ENCODE measurements at regions not wholly inside any gene's neighbourhood (a gene's known extent, or its start where the extent isn't known, plus 50 kb on each side); places are given as distances from the start of the nearest gene placed in this dataset.

DNA sequence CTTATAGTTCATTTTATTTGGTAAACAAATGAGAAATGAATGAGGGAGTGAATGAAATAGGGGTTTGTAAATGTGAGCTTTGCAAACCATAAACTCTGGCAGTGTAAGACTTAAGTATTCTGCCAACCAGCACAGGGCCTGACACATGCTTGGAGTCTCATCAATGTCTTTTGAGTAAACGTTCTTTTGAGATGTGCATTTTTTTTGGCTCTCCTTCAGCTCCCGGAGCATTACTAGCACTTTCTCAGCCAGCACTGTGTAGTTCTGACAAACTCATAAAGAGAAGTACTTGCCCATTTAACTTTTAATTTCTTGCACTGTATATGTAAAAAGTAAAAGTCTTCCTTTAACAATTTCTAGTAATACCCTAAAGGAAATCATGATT, 245.3 kb downstream of the HS3ST1 start:
- no peak for DNase-seq

DNA sequence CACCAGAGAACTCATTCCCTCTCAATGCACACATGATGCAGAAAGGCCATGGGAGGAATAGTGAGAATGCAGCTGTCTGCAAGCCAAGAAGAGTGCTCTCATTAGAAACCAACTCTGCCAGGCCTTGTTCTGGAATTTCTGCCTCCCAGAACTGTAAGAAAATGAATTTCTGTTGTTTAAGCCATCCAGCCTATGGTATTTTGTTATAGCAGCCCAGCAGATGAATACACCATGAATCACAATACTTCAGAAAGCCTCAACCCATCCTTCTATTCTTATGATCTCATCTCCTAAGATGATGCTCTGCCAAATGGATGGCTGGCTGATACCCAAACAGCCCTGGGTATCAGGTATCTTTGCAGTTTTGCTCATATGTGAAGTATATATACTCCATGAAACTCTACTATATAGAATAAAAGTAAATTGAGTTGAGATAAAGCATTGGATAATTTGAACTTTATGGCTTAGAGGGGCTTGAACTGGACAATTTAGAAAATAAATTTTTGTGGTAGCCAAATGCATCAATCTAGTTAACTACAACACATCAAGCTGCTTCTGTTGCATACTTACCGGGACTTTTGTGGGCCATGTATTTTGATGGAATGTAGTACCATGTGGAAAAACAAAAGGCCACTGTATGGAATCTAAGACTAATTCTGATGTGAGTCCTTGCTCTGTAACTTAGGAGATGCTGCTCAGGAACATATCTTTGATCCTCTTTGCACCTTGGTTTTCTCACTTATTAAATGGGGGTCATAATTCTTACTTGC, 245.9 kb downstream of the HS3ST1 start:
- no peak for DNase-seq

DNA sequence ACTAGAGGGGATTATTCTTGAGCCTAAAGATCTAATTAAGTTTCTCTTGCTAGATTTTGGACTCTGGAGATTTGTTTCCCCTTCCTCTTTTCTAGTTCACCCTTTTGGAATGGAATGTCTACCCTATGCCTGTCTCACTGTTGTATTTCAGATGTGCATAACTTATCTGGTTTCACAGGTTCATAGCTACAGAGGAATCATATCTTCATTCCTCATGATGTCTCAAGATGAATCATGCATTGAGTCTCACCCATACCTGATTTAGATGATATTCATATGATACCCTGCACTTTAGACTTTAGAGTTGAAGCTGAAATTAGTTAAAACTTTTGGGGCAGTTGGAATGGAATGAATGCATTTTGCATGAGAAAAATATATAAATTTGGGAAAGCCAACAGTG, 246.7 kb downstream of the HS3ST1 start:
- no peak for DNase-seq

DNA sequence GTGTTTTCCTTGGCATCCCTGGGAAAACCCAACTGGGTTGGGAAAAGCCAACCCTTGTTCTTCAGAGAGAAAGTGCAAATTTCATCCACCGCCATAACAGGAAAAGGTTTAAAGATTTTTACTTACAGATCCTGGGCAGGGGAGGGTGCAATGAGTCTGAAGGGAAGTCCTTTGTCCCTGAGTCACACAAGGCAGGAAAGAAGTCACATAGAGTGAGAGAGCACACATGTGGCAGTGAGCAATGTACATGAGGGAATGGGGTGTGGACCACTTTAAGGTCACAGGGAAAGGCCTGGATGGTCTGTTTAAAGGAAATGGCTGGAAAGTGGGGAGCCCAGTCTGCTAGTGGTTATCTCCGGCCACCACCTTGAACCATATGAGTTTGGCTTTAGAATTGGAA, 248.9 kb downstream of the HS3ST1 start:
- DNase-seq, result no peak

DNA sequence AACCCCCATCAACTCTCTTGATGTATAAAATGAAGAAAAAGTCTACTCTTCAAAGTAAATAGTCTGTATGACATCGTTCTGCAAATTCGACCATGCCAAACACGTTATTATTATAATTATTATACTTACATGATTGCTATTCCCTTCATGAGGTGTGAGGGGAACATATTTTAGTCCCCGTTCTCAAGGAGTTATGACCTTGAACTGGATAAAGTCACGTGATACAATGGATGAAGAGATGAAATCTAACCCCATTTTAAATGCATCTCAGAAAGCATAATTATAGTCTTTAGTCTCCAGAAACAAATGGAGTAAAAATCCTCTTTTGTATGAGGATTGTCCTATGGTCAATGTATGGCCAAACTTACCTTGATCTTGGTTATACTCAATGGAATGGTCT, 250.3 kb downstream of the HS3ST1 start:
- DNase-seq, result no peak

DNA sequence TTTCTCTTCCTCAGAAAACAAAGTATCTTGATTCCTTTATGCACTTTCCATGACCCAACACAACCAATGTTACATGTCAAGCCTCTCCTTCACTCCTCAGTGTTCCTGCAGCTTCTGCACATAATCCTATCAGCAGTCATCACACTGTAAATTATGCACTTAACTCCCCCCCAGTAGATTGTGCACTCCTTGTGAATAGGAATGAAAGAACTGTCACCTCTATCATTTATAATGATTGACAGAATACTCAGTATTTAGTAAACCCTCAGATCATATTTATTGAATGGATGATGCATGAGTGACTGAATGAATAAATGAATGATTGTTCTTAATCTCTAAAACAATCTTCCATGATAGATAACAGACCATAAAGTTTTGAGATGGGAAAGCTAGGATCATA, 253.3 kb downstream of the HS3ST1 start:
- DNase-seq, result no peak

DNA sequence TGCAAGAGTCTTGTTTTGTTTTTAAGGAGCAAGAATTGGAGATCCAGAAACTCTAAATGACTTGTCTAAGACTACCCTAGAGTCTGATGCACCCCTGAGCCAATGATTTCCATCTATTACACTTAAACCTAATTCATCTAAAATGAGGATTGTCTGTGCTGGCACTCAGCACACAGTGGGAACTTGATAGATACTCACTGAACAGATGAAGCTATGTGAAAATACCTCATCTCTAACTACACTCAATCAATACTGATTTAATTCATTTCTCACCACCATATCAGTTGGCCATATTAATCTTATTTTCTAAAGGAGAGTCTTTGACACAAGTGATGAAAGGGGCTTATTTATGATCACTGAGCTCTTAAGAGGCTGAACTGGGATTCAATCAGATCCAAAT, 262.1 kb downstream of the HS3ST1 start:
- no peak for DNase-seq

DNA sequence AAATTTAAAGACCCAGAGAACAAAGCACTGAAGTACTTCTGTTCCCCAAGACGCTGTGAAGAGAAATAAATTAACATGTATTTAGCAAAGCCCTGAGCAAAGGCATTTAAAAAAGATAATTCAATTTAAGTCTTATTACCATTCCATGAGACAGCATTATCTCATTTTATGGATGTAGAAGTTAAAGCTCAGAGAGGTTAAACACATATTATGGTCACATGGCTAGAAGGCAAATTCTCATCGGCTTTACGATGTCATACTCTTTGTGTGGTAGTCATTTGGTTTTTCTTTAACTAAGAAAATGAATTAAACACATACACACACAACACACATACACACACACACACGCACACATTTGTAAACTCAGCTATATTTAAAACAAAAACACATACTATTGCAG, 262.7 kb downstream of the HS3ST1 start:
- DNase-seq, result no peak

DNA sequence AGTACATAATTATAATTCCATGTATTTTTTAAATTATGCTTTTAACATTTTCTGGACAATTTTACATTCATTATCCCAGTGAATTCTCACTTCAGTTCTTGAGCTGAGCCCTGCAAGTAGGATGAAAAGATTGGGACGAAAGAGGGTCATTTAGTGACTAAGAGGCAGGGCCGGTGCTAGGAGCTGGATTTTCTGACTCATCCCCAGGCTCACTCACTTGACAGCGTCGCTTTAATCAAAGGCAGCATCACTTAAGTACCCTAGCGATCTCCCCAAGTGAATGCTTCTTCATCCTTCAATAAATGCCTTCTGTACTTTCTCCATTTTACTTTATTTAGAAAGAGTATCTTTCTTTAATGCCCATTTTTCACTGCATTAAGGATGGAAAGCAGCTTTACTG, 263.6 kb downstream of the HS3ST1 start:
- peak in 1 of 51 donors; percentile 3 for DNase-seq

DNA sequence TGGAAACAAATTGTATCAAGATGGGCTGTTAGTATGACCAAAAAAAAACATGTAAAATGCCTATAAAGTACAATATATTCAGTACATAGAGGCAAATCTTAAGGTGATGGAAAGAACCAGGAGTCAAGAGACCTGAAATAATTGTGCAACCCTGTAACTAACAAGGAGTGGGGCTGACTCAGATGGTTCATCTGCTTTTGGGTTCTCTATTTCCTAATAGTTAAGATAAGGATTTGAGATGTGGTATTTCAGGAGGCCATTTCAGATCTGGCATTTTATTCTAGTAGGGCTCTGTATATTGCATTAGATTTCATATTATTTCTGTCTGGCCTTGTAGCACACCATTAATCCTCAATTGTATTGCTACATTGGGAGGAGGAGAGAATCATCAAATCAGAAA, 268.4 kb downstream of the HS3ST1 start:
- DNase-seq, result no peak

DNA sequence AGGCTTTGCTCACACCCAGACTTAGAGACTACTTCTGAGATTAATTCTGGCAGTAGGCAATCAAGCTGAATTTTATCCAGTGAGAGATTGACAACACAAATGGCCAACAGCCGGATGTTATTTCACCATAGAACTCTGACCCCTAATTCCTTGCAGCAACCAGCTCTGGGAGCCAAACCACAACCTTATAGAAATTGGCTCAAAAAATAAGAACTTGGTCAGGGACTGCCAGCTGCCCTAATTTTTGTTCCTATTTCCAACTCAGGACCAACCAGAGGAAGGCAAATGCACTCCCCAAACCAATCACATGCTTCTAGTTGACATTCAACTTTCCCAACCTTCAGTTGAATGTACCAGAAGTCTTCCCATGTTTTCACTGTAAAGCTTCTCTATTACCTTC, 269.7 kb downstream of the HS3ST1 start:
- peak in 1 of 51 donors; percentile 0 for DNase-seq

DNA sequence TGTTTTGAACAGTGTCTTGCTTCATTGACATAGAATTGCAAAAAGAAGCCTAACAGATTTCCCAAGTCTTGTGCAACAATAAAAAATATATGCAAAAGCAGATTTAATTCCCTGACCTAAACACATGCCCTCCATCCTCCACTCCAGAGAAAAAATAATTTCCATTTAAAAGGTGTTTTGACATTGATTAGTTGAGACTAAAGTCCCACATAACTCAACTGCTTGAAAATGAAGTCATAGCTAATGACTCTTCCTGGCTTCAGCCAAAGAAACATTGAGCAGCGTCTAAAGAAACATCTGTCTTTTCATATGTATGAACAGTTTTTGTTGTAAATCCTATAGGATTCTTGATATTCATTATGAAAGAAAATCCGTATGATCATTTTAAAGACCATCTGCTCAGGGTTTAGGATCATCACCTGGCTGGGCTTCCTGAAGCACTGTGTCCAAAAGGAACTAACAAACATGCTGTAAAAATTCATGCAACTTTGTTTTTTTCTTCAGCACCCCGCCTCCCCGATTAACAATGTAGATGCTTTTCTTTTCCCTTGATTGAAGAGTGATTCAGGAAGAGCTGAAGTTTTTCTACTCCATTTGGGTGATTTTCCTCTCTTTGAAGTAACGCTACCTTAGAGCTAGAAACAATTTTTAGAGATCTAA, 273.4 kb downstream of the HS3ST1 start:
- DNase-seq, result no peak

DNA sequence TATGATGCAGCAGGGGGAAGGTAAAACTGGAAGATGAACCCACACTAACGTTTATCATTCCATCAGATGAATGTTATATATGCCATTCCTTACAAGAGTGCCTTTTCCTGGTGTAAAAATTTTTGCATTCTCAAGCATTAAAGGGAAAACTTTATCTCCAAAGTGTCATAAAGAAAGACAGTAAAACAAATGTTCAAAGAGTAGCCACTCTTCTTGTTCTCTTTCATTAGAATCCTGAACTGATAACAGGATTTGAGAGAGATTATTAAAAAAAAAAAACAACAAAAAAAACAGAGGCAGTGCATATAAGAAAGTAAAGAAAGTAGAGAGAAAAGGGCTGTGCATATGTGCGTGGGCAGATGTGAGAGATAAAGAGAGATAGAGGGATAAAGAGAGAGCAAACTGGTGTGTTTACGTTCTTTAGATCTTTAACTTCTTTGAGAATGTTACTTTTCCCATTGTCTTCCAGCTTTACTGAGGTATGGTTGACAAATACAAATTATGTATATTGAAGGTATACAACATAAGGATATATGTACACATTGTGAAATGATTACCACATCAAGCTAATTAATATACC, 275.4 kb downstream of the HS3ST1 start:
- no peak for DNase-seq

DNA sequence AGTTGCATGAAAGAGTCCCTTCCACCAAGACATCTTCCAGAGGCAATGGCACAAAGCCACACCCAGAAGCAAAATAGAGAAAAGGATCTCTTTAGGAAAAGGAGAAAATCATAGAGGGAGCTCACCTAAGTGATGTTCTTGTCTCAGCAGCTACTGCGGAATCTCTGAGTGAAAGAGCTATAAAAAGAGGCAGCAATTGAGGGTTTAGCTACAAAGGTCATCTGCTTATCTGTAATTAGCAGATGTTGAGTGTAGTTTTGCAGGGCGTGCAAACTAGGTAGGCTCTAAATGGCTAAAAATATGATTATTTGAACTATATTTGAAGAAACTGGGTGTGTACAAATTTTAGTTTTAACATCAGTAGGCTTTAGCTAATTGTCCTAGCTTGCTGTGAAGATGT, 276.0 kb downstream of the HS3ST1 start:
- DNase-seq, result no peak

DNA sequence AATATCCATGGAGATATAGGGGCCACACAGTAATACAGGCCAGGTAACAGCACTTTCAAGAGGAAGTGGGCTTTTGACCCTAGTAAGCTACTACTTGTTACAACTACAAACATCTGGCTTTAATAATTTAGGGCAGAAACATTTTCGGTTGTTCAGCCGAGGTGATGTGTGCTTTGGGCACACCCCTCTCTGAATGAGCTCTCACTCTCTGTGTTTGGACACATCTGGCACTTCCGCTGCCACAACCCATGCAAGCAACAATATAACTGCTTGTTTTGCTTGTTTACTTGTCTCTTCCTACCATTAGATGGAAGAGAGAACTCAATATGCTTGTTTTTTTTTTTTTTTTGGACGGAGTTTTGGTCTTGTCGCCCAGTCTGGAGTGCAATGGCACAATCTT, 277.2 kb downstream of the HS3ST1 start:
- no peak for DNase-seq

DNA sequence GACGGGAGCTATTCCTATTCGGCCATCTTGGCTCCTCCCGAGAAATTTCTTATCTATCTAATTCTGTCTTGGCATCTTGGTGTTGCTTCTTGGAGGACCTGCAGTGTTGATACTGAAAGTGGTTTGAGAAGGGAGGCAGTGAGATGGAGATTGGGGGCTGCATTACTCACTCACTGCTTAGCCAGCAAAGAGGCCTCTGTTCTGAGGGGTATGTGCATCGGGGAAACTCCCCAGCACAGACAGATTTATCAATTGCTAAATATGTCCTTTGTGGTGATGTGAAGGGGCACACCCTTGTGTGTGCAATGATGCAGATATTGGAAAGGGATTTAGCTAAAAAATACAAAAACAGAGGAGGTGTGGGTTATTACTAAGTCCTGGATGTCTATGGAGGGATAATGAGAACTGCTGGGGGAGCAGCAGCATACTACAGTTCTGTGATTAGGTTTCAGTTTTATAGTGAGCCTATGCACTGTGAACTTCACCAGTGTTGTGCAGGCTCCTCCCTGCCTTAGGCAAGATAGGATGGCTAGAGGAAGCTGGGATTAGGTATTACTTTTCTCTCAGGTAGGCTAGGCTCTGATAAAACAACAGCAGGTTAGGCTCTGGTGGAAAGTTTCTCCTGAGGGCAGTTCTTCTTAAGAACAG, 279.0 kb downstream of the HS3ST1 start:
- no peak for DNase-seq

DNA sequence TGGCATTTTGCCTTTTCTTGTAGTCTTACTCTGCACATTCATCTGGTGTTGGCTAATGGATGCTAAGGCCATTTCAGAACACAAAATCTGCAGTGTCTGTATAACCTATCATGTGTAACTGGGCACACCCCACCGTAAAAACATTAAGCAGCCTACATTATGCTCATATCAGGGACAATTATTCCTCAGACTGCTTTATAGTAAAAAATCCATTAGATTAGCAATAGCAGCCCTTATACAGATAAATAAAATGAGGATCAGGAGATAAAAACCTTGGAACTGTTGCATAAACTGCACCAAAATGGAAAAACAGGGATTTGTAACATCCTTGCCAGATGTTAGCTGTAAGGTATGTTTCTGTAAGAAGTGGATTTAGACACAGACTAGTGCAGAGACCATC, 288.8 kb downstream of the HS3ST1 start:
- no peak for DNase-seq

DNA sequence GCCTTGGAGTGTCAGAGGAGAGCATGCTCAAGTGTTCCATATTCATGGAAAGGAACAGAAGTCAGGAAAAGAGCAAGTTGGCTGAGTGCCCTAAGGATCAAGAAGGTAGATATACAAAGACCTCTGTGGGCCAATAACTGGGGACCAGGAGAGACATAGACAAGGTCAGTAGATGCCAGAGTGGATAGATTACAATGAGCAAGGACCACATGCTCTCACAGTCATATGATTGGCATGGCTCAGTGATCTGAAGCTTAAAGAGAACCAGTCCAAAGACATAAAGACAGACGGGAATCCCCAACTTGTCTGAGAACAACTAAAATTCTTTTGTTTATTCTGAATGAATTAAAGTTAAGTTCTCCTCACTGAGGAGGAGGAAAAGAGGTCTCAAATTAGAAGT, 289.7 kb downstream of the HS3ST1 start:
- DNase-seq, result no peak

DNA sequence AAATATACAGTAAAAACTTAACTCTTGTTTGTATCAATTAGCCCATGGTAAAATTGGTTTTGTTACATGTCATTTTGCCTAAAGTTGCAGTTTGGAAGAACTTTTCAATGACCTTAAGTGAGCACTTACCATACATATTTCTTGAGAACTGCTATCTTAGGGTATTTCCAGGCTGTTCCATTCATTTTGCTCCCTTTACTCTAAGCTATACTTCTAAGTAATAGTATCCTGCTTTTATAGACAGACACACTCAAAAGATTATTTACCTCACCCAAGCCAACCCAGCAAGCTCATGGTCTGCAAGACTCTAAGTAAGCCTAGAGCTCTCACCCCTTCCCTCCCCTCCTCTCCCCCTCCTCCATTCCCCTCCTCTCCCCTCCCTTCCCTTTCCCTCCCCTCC, 294.0 kb downstream of the HS3ST1 start:
- no peak for DNase-seq

DNA sequence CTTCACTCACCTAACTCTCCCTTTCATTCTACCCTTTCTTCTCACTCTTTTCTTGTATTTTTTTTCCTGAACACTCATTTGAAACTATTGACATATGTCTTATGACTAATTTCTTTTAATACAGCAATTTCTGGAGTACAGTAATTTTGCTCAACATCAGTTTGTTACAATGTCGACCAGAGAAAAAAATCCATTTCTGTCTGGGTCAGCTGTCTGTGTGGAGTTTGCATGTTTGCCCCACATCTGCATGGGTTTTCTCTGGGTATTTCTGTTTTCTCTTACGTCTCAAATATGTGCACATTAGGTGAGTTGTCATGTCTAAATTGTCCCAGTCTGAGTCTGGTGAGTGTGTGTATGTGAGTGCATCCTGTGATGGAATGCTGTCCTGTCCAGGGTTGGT, 294.8 kb downstream of the HS3ST1 start:
- DNase-seq, result no peak

DNA sequence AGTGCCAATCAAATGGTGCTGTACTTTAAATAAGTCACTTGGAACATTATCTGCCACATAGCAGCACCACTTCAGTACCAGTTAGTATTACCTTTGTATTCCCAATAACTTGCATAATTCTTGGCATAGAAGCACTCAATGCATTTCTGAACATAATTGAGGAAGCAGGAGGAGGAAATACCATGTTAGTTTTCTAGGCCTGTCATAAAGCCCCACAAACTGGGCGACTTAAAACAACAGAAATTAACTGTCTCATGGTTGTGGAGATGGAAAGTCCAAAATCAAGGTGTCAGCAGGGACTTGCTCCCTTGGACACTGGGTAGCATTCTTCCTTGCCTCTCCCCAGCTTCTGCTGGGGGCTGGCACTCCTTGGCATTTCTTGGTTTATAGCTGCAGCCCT, 296.2 kb downstream of the HS3ST1 start:
- DNase-seq, result no peak

DNA sequence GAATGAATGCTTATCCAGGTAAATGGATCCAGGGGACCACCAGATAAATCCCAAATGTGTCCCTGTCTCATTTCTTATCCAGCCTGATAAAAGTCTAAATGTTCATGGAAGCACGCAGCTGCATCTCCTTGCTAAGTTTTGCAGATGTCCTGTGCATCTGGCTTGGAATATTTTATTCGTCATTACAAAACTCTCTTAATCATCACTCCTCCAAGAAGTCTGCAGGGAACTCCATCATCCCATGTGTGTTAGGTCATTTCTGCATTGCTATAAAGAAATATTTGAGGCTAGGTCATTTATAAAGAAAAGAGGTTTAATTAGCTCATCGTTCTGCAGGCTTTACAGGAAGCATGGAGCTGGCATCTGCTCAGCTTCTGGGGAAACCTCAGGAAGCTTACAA, 297.2 kb downstream of the HS3ST1 start:
- DNase-seq, result no peak

Measured in hypothalamus (tissue), 51 donors.